Lower leg skin (tissue), 3 donors: ENCODE measurements at regions not wholly inside any gene's neighbourhood (a gene's known extent, or its start where the extent isn't known, plus 50 kb on each side); places are given as distances from the start of the nearest gene placed in this dataset.

ENCODE experiments used
- POLR2A ChIP-seq, 2 donors: fragments of 450-650 bp; IDR thresholded peaks; one replicate each; pipeline ENCODE4 v1.6.1; 2016 to 2017; ENCODE audit warnings: antibody characterized with exemption in 2 of 2, mild to moderate bottlenecking in 1 of 2, moderate library complexity in 1 of 2
- TF ChIP-seq, protein P1 (sequence below), 3 donors: fragments of 450-650 bp; IDR thresholded peaks; one replicate each; pipeline ENCODE4 v1.5.1; 2016; ENCODE audit warnings: antibody characterized with exemption in 3 of 3, mild to moderate bottlenecking in 3 of 3, moderate library complexity in 2 of 3

DNA sequence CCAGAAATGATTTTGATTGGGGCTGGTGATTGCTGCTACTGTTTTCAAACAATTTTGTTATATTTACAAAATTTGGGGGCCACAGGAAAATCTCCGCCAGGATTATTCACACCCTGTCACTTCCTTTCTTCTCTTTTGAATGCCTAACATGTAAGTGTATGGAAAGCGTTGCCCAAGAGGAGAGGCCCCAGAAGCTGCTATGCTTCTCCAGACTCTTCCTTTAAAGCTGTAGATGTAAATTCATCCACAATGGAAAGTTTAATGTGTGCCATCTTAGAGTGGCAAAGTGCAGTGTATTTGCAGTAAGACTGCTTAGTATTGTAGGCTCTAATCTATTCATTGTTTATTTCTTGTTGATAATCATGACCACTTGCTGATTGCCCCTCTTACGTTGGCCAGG lies 136.7 kb upstream of the LRIG3 start:
- no peak for TF ChIP-seq POLR2A (IDR thresholded peaks at IDR 0.05)
- TF ChIP-seq, protein P1, sequence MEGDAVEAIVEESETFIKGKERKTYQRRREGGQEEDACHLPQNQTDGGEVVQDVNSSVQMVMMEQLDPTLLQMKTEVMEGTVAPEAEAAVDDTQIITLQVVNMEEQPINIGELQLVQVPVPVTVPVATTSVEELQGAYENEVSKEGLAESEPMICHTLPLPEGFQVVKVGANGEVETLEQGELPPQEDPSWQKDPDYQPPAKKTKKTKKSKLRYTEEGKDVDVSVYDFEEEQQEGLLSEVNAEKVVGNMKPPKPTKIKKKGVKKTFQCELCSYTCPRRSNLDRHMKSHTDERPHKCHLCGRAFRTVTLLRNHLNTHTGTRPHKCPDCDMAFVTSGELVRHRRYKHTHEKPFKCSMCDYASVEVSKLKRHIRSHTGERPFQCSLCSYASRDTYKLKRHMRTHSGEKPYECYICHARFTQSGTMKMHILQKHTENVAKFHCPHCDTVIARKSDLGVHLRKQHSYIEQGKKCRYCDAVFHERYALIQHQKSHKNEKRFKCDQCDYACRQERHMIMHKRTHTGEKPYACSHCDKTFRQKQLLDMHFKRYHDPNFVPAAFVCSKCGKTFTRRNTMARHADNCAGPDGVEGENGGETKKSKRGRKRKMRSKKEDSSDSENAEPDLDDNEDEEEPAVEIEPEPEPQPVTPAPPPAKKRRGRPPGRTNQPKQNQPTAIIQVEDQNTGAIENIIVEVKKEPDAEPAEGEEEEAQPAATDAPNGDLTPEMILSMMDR (IDR thresholded peaks at IDR 0.05): no peak
